ENCODE measurements at regions not wholly inside any gene's neighbourhood (a gene's known extent, or its start where the extent isn't known, plus 50 kb on each side); places are given as distances from the start of the nearest gene placed in this dataset.

- H3K36me3 ChIP-seq = no peaks in the 10 kb centered on the region
- H3K4me1 ChIP-seq (ENCODE audit: control insufficient read depth in 1 of 2, low read depth in 2 of 2) = peaks cover 4 to 5% of the 10 kb centered on the region in 2 donors
- H3K4me3 ChIP-seq = no peak overlapping the region
- no peak for TF ChIP-seq CTCF (IDR thresholded peaks at IDR 0.05)
- no peaks in the 10 kb centered on the region for H3K27me3 ChIP-seq (replicated peaks; ENCODE audit: insufficient read depth)
- no peak overlapping the region for H3K27ac ChIP-seq
- H3K9me3 ChIP-seq = no peaks in the 10 kb centered on the region
- no peak for ATAC-seq (ENCODE audit: insufficient number of reproducible peaks, low FRiP score, low read depth)
- no peak for DNase-seq (ENCODE audit: low spot score)
Observed at GRCh38 chr15:55112706-55113105, 84.0 kb downstream of the RSL24D1 start.

GRCh38 chr15:55110446-55110845, 86.3 kb downstream of the RSL24D1 start:
- Histone ChIP-seq H3K9me3 (no peaks in the 10 kb centered on the region), H3K36me3 (no peaks in the 10 kb centered on the region), H3K27me3 (replicated peaks; ENCODE audit: insufficient read depth) (no peaks in the 10 kb centered on the region), H3K4me1 (ENCODE audit: control insufficient read depth in 1 of 2, low read depth in 2 of 2) (peaks cover 4 to 5% of the 10 kb centered on the region in 2 donors), H3K4me3 (no peak overlapping the region), H3K27ac (no peak overlapping the region)
- TF ChIP-seq CTCF (IDR thresholded peaks at IDR 0.05) = no peak
- no peak for DNase-seq (ENCODE audit: low spot score)
- ATAC-seq (ENCODE audit: insufficient number of reproducible peaks, low FRiP score, low read depth) = no peak

GRCh38 chr15:55108858-55109518, 87.8 kb downstream of the RSL24D1 start:
- peak; percentile 53 for TF ChIP-seq CTCF (IDR thresholded peaks at IDR 0.05)
- DNase-seq (ENCODE audit: low spot score) = peak; percentile 21
- Histone ChIP-seq H3K9me3 (no peaks in the 10 kb centered on the region), H3K27ac (no peak overlapping the region), H3K27me3 (replicated peaks; ENCODE audit: insufficient read depth) (no peaks in the 10 kb centered on the region), H3K4me1 (ENCODE audit: control insufficient read depth in 1 of 2, low read depth in 2 of 2) (peaks cover 4 to 5% of the 10 kb centered on the region in 2 donors), H3K4me3 (peak overlapping the region; percentile 16), H3K36me3 (no peaks in the 10 kb centered on the region)
- peak; percentile 64 for ATAC-seq (ENCODE audit: insufficient number of reproducible peaks, low FRiP score, low read depth)

- H3K27ac ChIP-seq = no peak overlapping the region
- TF ChIP-seq CTCF (IDR thresholded peaks at IDR 0.05) = no peak
- no peak for ATAC-seq (ENCODE audit: insufficient number of reproducible peaks, low FRiP score, low read depth)
Observed at GRCh38 chr15:55108448-55108847, 88.3 kb downstream of the RSL24D1 start.

GRCh38 chr15:55106155-55106554, 90.6 kb downstream of the RSL24D1 start:
- no peaks in the 10 kb centered on the region for H3K9me3 ChIP-seq
- no peaks in the 10 kb centered on the region for H3K27me3 ChIP-seq (replicated peaks; ENCODE audit: insufficient read depth)
- DNase-seq (ENCODE audit: low spot score) (no peak), ATAC-seq (ENCODE audit: insufficient number of reproducible peaks, low FRiP score, low read depth) (no peak)
- H3K36me3 ChIP-seq = no peaks in the 10 kb centered on the region
- no peak overlapping the region for H3K4me3 ChIP-seq
- H3K27ac ChIP-seq = no peak overlapping the region
- H3K4me1 ChIP-seq (ENCODE audit: control insufficient read depth in 1 of 2, low read depth in 2 of 2) = peaks cover 4 to 10% of the 10 kb centered on the region in 2 donors
- no peak for TF ChIP-seq CTCF (IDR thresholded peaks at IDR 0.05)

More at GRCh38 chr15:55108448-55108847, 88.3 kb downstream of the RSL24D1 start:
- H3K4me1 ChIP-seq (ENCODE audit: control insufficient read depth in 1 of 2, low read depth in 2 of 2) = peaks cover 4 to 5% of the 10 kb centered on the region in 2 donors
- no peaks in the 10 kb centered on the region for H3K36me3 ChIP-seq
- H3K4me3 ChIP-seq = peak overlapping the region; percentile 16
- H3K9me3 ChIP-seq = no peaks in the 10 kb centered on the region
- DNase-seq (ENCODE audit: low spot score) = no peak
- no peaks in the 10 kb centered on the region for H3K27me3 ChIP-seq (replicated peaks; ENCODE audit: insufficient read depth)

Measured in thoracic aorta (tissue), 2 donors.